ENCODE measurements at regions not wholly inside any gene's neighbourhood (a gene's known extent, or its start where the extent isn't known, plus 50 kb on each side); places are given as distances from the start of the nearest gene placed in this dataset.

DNA sequence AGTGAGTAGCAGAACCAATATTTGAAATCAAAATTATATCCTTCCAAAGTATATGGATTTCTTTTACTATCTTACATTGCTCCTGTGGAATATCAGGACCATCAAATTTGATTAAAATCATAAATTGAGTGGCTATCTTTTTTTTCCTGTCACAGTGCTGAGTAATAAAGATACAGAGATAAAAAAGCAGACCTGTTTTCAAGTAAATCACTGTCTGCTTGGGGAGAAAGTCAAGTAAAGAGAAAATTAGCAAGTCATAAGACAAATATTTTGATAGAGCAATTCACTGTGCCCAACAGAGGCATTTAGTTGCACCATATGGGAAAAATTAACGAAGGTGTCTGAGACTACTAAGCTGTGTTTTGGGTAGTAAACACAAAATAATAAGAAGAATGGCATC is 933.7 kb downstream of the NTRK3 start:
- DNase-seq (ENCODE audit: low read depth), result no peak
- H3K4me3 ChIP-seq (ENCODE audit: low read length), result no peak overlapping the region
- TF ChIP-seq, protein P1, sequence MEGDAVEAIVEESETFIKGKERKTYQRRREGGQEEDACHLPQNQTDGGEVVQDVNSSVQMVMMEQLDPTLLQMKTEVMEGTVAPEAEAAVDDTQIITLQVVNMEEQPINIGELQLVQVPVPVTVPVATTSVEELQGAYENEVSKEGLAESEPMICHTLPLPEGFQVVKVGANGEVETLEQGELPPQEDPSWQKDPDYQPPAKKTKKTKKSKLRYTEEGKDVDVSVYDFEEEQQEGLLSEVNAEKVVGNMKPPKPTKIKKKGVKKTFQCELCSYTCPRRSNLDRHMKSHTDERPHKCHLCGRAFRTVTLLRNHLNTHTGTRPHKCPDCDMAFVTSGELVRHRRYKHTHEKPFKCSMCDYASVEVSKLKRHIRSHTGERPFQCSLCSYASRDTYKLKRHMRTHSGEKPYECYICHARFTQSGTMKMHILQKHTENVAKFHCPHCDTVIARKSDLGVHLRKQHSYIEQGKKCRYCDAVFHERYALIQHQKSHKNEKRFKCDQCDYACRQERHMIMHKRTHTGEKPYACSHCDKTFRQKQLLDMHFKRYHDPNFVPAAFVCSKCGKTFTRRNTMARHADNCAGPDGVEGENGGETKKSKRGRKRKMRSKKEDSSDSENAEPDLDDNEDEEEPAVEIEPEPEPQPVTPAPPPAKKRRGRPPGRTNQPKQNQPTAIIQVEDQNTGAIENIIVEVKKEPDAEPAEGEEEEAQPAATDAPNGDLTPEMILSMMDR (conservative IDR thresholded peaks at IDR 0.05; ENCODE audit: low read depth, low read length), result no peak

DNA sequence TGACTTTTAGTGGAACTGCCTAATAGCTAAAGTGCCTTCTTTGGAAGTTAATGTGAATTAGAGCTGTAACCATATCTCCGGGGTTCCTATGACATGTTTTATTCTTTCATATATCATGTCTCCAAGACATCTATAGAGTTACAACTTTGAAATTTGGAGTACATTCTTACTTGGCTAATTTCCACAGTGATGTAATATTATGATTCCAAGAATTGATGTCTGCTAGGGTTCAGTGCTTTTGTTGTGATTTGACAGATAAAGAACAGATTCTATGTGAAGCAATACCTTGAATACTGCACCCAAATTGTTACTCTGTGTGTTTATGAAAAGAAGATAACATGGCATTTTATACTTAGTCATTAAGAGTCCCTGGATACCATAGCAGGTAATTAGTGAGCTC is 934.3 kb downstream of the NTRK3 start:
- TF ChIP-seq, protein P1 (conservative IDR thresholded peaks at IDR 0.05; ENCODE audit: low read depth, low read length), result no peak
- DNase-seq (ENCODE audit: low read depth), result no peak
- H3K4me3 ChIP-seq (ENCODE audit: low read length), result no peak overlapping the region

DNA sequence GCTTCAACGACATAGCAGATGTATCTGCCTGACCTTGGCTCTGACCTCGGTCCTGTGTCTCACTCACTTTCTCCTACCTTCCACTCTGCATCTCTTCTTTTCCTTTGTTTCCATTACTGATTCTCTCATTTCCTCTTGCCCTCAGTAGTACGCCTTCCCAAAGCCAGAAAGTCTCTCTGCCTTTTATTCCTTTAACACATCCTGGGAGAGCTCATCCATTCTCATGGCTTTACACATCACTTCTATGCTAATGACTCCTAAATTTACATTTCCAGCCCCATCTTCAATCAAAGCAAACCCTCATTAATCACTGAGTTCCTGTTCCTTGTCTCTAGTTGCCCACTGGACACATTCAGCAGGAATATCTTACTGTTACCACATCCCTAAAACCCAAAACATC is 938.6 kb downstream of the NTRK3 start:
- TF ChIP-seq, protein P1 (conservative IDR thresholded peaks at IDR 0.05; ENCODE audit: low read depth, low read length), result no peak
- H3K4me3 ChIP-seq (ENCODE audit: low read length), result no peak overlapping the region
- no peak for DNase-seq (ENCODE audit: low read depth)

DNA sequence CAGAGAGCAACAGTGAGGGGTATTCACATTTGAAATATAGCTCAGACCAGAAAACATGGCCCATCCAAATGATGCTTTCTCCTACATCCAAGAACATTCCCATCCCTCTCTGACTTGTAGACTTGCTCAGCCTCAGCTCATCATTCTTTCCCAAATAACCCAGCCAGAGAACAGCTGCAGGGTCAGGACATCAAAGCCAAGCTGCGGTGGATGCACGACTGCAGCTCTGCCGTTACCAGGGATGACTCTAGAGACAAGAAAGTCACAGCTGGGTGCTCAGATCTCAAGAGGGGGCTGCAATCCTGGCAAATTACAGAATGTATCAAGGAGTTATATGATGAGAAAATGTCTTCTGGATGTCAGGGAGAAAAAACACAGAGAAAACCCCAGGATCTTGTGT is 944.3 kb downstream of the NTRK3 start:
- TF ChIP-seq, protein P1 (conservative IDR thresholded peaks at IDR 0.05; ENCODE audit: low read depth, low read length), result no peak
- no peak overlapping the region for H3K4me3 ChIP-seq (ENCODE audit: low read length)
- DNase-seq (ENCODE audit: low read depth), result no peak

DNA sequence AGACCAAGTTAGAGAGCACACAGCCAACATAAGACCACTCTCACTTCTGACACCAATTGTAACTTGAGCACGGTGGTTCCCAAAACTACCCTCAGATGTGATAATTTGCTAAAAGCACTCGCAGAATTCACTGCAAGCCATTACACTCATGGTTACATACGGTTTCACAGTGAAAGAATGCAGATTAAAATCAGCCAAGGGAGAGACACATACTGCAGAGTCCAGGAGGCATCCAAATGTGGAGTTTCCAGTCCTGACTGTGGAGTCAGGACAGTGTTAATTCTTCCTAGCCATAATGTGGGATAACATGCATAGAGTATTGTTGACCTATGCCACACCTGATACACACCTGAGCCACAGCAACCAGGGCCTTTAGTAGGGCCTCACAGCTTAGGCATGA is 956.4 kb downstream of the NTRK3 start:
- no peak for DNase-seq (ENCODE audit: low read depth)
- TF ChIP-seq, protein P1 (conservative IDR thresholded peaks at IDR 0.05; ENCODE audit: low read depth, low read length), result no peak
- no peak overlapping the region for H3K4me3 ChIP-seq (ENCODE audit: low read length)

DNA sequence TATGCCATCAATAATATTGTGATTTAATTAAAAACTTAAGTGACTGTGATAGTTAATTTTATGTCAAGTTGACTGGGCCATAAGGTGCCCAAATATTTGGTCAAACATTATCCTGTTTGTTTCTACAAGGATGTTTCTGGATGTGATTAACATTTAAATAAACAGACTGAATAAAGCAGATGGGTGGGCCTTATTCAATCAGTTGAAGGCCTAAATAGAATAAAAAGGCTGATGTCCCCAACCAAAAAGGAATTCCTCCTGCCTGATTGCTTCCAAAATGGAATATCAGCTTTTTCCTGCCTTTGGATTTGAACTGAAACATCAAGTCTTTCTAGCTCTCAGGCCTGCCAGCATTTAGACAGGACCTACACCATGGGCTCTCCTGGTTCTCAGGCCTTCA is 961.7 kb downstream of the NTRK3 start:
- H3K4me3 ChIP-seq (ENCODE audit: low read length), result no peak overlapping the region
- TF ChIP-seq, protein P1 (conservative IDR thresholded peaks at IDR 0.05; ENCODE audit: low read depth, low read length), result no peak
- DNase-seq (ENCODE audit: low read depth), result no peak

DNA sequence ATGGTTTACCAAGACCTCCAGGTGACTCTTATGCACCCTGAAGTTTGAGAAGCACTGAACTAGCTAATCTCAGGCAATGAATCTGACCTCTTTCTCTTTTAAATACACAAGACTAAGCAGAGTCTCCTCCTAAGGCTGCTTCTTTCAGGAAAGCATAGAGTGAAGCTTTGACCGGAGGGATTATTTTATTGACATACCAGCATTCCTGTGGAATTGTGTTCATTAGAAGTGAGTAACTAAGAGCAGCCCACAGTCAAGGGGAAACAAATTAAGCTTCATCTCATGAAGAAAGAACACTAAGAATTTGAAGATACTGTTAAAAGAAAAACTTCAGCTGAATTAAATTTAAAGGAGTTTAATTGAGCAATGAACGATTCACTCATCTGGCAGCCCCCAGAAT is 963.5 kb downstream of the NTRK3 start:
- TF ChIP-seq, protein P1 (conservative IDR thresholded peaks at IDR 0.05; ENCODE audit: low read depth, low read length), result no peak
- no peak overlapping the region for H3K4me3 ChIP-seq (ENCODE audit: low read length)
- no peak for DNase-seq (ENCODE audit: low read depth)
